HG03520 (cell line): ENCODE measurements at regions not wholly inside any gene's neighbourhood (a gene's known extent, or its start where the extent isn't known, plus 50 kb on each side); places are given as distances from the start of the nearest gene placed in this dataset.

Experiments used
- ATAC-seq: cut with Tn5 transposase; IDR thresholded peaks from one replicate; pipeline ENCODE4 v1.9.1; 2021; ENCODE audit warnings: mild to moderate bottlenecking, moderate library complexity; ENCODE audit not compliant: unreplicated experiment

DNA sequence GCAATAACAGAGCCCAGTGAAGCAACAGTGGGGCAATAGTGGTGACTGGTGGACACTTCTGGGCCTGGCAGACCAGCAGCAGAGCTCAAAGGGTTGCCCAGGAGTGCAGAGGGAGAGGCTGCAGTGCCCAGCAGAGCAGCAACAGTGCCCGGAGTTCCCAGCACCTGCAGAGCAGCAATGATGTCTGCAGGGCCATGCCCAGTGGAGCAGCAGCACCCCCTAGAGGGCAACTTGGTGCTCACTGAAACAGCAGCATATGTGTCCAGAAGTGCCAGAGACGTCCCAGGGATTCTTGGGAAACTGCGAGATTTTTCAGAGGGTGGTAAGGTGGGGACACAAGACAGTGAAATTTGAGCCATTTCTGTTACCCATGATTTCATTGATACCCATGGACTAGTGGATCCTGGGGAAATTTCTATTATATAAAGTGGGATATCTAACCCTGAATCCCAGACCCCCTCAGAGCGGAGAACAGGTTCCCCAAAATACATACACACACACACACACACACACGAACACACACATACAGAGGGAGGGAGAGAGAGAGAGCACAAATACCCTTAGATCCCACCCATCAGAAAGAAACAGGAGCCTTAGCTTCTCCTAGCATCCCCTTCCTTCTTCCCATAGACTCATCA lies 156.9 kb upstream of the GJB5 start:
- ATAC-seq = no peak

GRCh38 chr1:34602907-34603306 lies 151.9 kb upstream of the GJB5 start:
- no peak for ATAC-seq

- ATAC-seq = no peak
Measured at GRCh38 chr1:34603594-34603993, 151.3 kb upstream of the GJB5 start.

GRCh38 chr1:34606504-34606903 lies 148.3 kb upstream of the GJB5 start:
- ATAC-seq = no peak

DNA sequence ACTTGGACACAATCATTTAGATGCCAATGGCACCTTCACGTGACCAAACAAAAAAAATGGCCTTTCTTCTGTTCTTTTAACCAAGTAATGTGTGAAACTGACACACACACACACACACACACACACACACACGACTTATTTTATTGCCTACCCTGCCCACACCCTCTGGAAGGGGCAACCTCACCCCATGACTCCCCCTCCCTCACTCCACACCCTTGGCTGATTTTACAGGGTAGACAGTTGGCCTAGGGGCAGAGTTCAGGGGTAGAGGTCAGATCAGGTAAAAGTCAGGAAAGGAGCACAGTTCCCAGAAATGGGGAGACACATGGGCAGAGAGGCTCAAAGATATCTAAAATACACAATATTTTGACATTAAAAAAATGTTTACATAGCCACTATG lies 144.8 kb upstream of the GJB5 start:
- ATAC-seq = no peak

DNA sequence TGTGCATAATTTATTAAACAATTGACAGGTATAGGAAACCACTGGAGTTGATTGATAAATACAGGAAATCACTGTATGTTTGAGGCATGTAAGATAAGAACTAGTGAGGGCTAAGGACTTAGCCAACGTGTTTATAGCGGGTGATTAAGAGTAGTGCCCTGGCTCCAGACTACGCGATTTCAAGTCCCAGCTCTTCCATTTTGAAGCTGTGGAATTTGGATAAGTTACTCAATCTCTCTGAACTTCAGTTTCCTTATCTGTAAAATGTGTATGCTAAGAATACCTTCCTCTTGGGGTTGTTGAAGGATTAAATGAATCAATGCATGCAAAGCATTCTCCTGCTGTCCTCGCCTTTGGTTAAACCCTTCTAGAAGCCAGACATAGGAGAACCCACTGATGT lies 143.3 kb upstream of the GJB5 start:
- ATAC-seq = no peak

DNA sequence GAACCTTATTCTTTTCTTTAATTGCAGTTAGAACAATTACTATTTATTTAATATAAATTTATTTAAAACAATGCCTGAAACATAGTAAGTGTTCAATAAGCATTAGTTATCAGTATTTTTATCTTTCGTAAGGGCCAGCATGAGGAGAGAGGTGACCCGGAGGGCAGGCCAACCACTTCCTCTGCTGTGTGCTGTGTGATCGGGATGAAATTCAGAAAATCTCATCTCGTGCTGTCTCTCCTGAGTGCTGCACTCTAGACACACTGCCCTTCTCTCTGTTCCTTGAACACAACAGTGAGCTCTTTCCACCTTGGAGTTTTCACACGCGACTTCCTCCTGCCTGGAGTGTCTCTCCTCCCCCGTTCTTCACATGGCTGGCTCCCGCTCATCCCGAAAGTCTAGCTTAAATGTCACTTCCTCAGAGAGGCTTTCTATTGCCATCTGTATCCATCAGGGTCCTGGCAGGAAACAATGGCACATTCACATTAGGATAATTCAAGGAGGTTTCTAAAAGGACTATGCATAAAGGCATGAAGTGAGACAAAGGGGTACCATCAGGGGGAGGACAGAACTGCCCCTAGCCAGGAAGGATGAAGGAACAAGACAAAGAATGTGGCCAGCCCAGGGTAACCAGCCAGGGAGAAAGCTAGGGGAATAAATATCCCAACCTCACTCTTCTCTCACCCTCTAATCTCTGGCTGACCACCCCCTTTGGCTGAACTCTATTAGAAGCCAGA lies 142.6 kb upstream of the GJB5 start:
- no peak for ATAC-seq

DNA sequence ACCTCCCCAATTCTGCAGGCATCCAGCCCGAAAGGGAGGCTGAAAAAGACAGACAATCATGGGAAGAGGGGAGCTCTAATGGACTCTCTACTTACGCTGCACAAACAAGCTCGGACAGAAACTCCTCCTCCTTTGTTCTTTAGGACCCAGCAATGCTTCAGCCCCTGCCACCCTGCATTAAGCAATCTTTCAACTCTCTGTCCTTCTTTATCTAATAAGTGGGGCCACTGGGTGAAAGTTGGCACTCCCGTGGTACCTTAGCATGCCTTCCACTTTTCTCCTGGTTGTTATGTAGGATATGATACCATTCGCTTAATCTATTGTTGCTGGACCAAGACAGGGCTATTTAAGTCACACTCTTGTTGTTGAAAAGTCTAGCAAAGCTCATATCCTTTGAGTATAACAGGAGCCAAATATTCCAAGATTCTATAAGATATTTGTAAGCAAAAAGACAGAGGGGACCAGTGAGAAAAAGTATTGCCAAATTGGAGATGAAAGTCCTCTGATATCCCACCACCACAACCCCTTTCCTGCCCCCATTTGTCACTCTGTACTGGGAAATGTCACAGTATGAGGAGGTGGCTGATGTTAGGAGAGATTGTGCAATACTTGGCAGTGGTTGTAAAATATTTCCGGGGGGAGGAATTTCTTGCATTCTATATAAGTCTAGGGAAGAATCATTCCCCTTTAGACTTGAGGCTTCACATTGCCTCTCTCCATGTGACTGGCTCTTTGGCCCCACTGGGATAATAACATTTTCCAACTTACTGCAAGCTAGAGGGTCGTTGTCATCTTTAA lies 137.3 kb upstream of the GJB5 start:
- ATAC-seq = no peak

- no peak for ATAC-seq
Measured at GRCh38 chr1:34618381-34618780, 136.5 kb upstream of the GJB5 start.

- ATAC-seq = no peak
Measured at GRCh38 chr1:34619256-34619655, 135.6 kb upstream of the GJB5 start.

- ATAC-seq = no peak
Measured at GRCh38 chr1:34621916-34622315, 132.9 kb upstream of the GJB5 start.

GRCh38 chr1:34625521-34626015 lies 129.3 kb upstream of the GJB5 start:
- ATAC-seq = no peak

DNA sequence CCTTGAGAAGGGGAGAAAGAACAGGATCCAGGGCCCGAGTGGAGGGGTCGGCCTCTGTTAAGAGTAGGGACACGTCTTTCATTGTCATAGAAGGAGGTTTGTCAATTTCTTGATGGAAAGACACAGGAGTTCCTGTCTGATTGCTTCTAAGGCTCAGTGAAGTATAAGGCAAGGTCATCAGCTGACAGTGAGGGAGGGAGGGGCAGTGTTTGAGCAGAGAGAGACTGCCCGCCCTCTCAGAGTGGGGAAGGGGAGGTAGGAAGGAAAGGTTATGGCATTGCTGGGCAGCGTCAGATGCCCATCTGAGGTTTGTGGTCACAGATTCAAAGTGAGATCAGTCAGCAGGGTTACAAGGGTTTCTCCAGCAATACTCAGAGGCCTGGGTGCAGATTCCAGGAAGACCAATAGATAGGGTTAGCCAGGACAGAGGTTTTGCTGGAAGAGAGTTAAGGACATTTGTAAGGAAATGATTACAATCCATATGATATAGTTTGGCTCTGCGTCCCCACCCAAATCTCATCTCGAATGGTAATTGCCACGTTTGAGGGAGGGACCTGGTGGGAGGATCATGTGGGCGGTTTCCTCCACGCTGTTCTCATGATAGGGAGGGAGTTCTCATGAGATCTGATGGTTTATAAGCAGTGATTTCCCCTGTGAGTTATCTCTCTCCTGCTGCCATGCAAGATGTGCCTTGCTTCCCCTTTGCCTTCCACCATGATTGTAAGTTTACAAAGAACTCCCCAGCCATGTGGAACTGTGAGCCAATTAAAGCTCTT lies 127.2 kb upstream of the GJB5 start:
- no peak for ATAC-seq

DNA sequence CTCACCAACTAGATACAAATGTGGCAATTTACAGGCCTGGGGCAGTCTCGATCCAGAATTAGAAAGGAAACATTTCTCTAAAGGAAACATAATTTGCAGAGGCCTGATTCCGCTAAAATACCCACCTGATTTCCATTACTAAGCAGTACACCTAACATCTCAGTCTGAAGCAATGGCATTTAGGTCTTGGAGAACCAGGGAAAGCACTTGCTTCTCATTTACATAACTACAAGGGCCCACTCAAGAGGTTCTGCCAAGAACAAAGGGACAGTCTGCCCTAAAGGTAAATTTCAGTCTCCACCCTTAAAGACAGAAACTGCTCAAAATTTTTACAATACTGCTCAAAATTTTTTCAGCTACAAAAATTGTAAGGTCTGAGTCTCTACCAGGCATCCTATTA lies 123.7 kb upstream of the GJB5 start:
- no peak for ATAC-seq

GRCh38 chr1:34639701-34640100 lies 115.1 kb upstream of the GJB5 start:
- no peak for ATAC-seq

DNA sequence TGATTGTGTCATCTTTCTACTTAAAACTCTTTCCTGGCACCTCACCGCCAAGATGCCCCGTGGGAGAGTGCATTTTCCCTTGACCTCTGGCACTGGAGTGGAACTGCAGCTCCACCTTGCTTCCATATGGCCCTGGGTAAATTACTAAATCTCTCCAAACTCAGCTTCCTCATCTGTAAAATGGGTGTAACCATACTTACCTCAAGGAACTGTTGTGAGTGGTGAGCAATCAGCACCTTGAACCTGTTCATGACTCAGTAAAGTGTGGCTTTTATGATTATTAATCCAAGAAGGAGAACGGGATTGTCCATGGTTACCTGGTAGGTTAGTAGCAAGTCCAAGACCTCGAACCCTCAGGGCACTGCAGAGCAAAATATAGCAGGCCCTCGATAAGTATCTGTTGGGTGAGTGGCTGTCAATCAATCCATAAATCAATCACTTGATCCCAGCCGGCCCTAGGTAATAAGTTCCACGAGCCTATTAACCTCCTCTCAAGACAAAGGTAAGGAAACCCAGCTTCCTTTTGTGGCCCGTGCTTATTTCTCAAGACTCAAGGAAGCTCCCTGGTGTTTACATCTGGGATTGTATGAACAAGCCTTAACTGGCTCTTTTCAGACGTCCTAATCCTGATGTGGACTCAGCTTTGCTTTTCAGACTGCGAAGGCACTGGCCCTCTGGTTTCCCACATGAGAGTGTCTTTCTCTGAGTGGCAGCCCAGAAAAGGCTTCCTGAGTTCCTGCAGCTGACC lies 114.0 kb upstream of the GJB5 start:
- ATAC-seq = no peak

GRCh38 chr1:34642679-34643078 lies 112.2 kb upstream of the GJB5 start:
- no peak for ATAC-seq

DNA sequence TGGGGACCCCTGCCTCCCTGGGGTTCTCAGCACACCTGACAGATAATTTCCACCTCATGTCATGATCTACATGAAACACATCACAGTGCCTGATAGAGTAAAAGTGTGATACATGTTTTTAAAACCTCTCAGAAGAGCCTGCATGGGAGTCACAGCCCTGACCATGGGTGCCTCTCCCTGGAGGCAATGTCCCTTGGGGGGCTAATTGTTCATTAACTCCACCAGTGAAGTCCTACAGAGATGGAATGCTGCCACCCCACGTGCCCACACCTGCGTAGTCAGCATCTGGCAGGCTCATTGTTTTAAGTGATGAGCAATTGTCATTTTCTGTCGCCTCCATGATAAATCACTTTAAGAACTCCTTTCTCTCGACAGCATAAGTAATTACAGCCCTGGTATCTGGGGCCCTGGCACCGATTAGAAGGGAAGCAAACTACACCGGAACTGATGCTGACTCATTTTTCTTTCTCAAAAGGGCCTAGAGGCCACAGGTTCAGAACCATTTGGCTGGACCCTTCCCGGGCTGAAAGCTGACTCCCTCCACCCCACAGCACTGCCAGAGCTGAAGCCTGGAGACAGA lies 109.6 kb upstream of the GJB5 start:
- ATAC-seq = no peak

GRCh38 chr1:34645919-34646318 lies 108.9 kb upstream of the GJB5 start:
- no peak for ATAC-seq

DNA sequence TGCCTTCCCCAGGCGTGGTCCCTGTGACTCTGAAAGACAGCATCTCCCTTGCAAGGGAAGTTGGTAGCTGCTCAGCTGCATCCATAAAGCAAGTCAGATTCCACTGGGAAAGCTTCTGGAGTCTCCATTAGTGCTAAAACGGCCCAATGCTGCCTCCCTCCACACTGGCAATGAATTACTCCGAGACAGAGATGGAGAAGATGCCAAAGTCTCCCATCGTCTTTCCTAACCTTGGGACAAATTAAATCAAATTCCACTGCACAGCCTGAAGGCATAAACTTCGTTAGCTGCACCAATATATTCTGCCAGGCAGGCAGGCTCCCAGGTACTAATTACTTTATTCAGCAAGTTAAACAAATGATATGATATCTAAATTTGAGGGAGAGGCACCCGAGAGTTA lies 106.3 kb upstream of the GJB5 start:
- no peak for ATAC-seq
